Breast epithelium (tissue), 3 donors: ENCODE measurements at regions not wholly inside any gene's neighbourhood (a gene's known extent, or its start where the extent isn't known, plus 50 kb on each side); places are given as distances from the start of the nearest gene placed in this dataset.
"Not testable (repeated sequence)": the region's sequence is repeated elsewhere in the genome, so short reads cannot be mapped to it uniquely, and the experiment has no call there.

Experiments
- CTCF ChIP-seq, 3 donors: fragments of 450-650 bp; IDR thresholded peaks; one replicate each; pipeline ENCODE4 v1.5.1; 2016 to 2017; ENCODE audit warnings: antibody characterized with exemption in 3 of 3, mild to moderate bottlenecking in 3 of 3, moderate library complexity in 3 of 3
- POLR2A ChIP-seq: fragments of 450-650 bp; IDR thresholded peaks from one replicate; pipeline ENCODE4 v1.6.1; 2016; ENCODE audit warnings: antibody characterized with exemption, mild to moderate bottlenecking, moderate library complexity

GRCh38 chr10:125234576-125234975, 74.2 kb upstream of the CTBP2 start:
- TF ChIP-seq POLR2A; CTCF (IDR thresholded peaks at IDR 0.05): not testable (repeated sequence)
